ENCODE measurements at regions not wholly inside any gene's neighbourhood (a gene's known extent, or its start where the extent isn't known, plus 50 kb on each side); places are given as distances from the start of the nearest gene placed in this dataset.

DNA sequence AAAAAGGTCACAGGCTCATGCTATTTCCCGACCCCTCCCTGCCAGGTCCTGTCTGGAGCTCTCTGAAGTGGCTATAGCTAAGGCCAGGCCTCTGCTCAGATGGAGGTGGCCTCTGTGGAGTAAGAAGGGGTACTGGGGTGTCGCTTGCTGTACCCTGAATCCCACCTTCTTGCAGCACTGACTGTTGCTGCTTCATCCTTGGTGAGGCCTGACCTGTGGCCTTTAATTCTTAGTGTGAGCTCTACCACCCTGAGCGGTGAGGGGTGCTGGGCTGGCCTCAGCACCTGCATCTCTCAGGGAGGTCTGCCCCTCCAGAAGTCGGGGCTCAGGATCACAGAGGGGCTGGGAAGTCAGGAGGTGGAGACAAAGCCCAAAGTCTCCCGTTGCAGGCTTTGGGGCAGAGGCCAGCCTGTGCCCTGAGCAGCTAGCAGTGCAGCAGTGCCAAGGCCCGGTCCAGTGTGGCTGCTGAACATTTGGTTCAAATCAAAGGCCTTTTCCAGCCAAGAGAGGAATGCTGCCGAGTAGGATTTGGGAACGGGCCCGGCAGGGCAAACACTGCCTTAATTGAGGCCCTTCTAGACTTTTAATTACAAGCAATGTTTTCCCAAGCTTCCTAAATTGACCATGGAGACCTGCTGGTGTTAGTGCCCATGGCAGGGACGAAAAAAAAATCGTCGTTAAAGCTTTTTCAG is 133.5 kb upstream of the HAAO start:
- no peak for DNase-seq (ENCODE audit: low read depth, low spot score)
- H3K4me3 ChIP-seq (ENCODE audit: low read length) = no peak overlapping the region

DNA sequence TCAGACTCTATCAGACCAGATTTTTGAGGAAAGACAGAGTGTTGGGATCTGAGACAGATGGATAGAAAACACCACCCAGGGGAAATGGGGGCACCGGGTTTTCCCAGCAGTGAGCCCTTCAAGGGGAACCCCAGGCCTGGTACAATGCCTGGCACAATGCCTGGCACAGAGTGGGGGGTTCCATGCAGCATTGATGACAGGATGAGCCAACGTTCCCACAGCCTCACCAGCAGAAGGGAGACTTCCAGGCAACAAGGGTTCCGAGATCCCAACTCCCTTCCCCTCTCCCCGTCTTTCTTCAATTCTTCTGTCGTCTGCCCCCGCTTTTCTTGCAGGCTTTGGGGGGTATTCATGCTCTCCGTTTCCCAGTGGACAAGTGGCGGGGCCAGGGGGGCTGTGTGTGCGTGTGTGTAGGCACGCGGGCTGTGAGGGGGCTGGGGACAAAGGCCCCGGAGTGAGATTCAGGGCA is 132.1 kb upstream of the HAAO start:
- DNase-seq (ENCODE audit: low read depth, low spot score) = no peak
- H3K4me3 ChIP-seq (ENCODE audit: low read length) = no peak overlapping the region

DNA sequence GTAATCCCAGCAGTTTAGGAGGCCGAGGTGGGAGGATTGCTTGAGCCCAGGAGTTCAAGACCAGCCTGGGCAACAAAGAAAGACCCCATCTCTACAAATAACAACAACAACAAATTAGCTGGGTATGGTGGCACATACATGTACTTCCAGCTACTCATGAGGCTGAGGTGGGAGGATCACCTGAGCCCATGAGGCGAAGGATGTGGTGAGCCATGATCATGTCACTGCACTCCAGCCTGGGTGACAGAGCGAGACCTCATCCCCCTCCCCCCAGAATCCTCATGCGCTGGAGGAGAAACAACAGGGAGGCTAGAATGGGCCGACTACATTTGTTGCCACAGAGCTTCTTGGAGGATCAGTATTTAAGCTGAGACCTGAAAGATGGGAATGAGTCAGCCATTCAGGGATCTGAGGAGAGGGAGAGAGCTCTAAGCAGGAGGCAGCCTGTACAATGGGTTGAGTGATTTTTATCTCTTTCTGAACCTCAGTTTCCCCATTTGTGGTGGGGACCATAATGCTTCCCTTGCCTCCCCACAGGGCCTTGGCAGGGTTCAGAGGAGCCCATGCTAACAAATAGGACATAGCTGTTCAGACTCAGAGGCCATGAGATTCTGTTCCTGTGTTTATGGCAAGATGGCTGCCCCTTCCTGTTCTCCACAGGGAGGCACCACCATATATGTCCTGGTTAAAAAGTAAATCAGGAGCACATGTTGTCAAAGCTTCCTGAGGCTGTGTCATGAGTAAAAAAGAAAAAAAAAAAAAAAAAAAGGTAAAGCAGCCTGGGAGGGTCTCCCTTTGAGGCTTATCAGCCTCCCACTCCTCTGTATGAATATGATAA is 131.4 kb upstream of the HAAO start:
- no peak for DNase-seq (ENCODE audit: low read depth, low spot score)
- H3K4me3 ChIP-seq (ENCODE audit: low read length) = no peak overlapping the region

DNA sequence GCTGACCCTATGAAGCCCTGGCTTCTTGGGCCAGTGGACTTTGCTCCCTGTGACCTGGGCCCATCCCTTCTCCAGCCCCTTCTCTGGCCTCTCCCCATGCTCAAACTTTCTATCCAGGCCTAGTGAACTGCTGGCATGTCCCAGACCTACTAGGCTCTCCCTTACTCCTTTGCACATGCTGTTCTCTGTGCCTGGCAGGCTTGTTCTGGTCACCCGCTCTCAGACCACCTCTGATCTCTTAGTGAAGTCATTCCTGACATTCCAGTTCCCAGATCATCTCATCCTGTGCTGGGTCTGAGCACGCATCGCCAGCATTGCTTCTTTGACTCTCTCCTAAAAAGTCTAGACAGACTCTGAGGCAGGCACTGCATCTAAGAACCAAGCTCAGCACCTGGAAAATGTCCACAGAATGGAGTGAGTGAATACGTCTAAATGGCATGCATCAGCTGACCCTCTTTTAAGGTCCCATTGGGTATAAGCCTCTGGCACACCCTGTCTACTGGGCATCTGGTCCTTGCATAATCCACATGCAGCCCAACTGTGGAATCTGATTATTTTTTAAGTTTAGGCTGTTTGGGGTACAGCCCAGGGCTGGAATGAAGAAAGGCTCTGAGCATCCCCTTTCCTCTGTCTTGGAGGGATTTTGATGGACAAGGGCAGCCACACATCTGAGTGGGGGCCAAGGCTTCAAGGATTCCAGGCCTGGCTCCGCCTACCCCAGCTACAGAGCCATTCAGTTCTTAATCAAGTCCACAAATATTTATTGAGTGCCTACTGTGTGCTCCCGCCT is 130.6 kb upstream of the HAAO start:
- no peak overlapping the region for H3K4me3 ChIP-seq (ENCODE audit: low read length)
- DNase-seq (ENCODE audit: low read depth, low spot score) = no peak

DNA sequence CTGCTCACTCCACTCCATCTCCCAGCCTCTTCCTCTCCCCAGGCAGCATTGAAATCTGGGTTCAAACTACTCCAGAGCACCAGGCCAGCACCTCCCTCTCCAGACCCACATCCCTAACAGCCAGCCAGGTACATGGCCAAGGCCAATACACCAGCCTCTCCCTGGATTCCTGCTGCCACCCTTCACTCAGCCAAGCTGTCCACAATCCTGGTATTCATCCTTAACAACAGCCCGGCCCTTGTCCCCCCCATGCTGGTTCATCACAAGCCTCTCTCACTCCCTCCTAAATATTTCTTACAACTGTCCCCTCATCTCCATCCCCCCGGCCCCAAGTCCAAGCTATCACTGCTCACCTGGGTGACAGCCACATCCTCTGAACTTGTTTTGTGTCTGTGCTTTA is 129.9 kb upstream of the HAAO start:
- DNase-seq (ENCODE audit: low read depth, low spot score) = no peak
- no peak overlapping the region for H3K4me3 ChIP-seq (ENCODE audit: low read length)

DNA sequence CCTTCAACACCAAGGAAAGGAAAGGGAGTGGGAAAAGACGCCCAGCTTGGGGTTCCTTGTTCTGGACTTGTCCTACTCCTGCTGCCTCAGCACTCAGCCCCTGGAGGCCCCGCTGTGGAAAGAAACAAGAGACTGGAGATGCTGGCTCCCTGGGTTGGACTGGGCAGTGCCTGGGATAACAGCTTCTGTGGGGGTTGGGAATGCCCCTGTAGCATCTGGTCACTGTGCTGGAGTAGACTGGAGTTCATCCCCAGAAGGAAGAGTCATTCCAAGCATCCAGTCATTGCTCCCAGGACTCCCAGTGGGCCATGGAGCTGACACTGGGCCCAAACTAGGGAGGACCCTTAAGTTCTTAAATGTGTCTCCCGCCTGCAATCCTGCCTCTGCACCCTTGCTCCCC is 129.3 kb upstream of the HAAO start:
- DNase-seq (ENCODE audit: low read depth, low spot score) = no peak

DNA sequence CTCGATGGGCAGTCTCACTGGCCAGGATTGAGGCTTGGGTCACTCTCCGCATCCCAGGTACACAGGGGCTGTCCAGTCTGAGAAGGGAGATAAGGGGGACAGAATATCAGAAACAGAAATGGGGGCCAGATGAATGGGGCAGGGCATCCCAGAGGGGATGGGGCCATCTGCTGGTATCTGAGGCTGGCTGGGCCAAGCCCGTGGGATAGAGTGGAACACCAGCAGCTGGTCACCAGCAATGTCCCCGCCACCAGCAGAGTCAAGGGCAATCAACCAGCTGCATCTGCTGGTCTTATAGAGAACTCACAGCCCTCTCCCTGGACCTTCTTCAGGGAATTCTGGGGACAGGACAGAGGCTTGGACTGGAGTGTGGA is 128.8 kb upstream of the HAAO start:
- H3K4me3 ChIP-seq (ENCODE audit: low read length) = no peak overlapping the region
- DNase-seq (ENCODE audit: low read depth, low spot score) = no peak

More for the DNA sequence above, 129.3 kb upstream of the HAAO start:
- H3K4me3 ChIP-seq (ENCODE audit: low read length) = no peak overlapping the region

DNA sequence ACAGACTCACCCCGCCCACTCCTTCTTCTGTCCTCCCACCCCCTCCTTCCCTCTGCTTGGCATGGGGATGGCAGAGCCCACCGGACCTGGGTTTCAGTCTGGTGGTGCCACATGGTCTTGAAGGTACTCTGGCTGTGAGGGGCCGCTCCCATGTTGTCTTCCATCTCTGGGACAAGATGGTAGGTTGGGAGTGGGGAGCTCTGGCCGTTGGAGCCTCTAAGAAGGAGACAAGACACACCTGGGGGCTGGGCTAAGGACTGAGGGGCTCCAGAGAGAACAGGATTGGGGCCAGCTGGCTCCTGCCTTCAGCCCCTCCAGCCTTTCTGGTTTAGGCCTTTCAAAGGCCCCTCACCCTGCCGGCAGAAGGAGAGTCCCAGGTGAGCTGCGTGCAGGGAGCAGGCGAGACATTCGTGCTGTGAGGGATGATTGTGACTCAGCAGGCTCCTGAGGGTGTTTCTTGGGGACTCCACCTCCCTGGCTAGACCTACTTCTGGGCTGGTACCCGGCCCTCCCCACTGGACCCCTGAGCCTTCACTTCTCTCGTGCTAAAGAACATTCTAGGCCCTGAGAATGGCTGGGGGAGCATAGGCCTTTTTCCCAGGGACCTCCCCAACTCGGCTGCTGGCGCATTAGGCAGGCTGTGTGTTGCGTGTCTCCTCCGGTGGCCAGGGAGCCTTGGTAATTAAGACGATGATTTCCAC is 128.2 kb upstream of the HAAO start:
- DNase-seq (ENCODE audit: low read depth, low spot score) = no peak
- no peak overlapping the region for H3K4me3 ChIP-seq (ENCODE audit: low read length)

DNA sequence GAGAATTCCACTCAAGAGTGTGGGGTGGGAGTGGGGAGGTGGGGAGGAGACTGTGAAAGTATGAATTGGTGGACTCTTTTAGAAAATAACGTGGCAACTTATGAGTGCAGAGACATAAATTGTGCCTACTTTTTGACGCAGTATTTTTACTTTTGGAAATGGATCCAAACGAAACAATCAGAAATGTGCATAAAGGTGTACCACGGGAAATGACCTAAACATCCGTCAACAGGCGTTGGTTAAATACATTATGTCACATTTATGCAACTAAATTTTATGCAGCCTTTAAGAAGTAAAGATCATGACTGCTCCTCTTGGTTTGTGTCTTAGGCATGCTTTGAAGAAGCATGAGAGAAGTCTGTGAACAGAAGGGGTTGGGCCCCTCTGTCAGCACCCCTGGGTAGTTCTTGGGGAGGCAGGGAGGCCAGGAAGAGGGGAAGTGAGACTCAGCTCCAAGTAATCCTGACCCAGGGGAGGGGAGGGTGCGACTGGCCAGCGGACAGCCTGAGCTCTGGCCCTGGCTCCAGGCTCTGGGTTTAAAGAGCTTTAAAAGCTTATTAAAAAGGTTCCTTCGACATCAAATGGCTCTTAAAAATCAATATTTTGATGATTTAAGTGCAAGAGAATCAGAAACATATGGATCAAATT is 126.4 kb upstream of the HAAO start:
- no peak overlapping the region for H3K4me3 ChIP-seq (ENCODE audit: low read length)
- no peak for DNase-seq (ENCODE audit: low read depth, low spot score)

DNA sequence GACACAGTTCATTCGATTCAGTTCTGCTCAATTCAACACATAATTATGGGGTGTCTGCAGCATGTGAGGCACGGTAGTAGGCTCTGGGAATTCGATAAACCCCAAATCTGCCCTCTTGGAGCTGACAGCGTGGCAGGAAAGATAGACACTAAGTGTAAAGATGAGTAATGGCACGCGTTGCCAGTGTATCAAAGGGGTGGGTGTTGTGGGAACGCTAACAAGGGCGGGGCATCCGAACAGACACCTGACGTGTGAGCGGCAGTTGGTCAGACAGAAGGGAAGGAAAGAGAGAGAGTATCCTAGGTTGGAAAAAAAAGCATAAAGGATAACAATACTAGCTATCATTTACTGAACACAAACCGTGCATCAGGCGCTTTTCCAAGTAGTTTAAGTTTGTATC is 125.7 kb upstream of the HAAO start:
- DNase-seq (ENCODE audit: low read depth, low spot score) = no peak

DNA sequence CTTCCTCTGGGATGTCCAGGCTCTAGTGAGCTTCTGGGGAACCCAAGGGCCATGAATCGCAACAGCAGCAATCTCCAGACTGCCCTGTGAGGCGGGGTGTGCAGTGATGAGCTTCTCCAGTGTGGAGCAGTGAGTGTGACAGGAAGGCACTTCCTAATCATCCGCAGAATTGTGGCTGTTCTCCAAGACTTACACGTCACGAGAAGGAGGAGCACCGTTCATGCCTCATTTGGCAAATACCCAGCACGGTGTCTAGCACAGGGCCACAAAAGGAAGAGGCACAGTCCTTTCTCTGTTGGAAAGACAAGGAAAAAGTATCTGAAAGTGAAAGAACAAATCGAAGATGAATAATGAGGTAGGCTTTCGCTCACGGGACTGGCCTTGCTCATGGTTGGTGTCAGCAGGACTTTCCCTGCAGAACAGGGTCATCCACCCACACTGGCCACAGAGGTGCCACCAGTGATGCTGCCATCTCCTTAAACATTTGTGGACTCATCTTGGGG is 125.1 kb upstream of the HAAO start:
- DNase-seq (ENCODE audit: low read depth, low spot score) = no peak
- no peak overlapping the region for H3K4me3 ChIP-seq (ENCODE audit: low read length)

More for the DNA sequence above, 125.7 kb upstream of the HAAO start:
- H3K4me3 ChIP-seq (ENCODE audit: low read length) = no peak overlapping the region

DNA sequence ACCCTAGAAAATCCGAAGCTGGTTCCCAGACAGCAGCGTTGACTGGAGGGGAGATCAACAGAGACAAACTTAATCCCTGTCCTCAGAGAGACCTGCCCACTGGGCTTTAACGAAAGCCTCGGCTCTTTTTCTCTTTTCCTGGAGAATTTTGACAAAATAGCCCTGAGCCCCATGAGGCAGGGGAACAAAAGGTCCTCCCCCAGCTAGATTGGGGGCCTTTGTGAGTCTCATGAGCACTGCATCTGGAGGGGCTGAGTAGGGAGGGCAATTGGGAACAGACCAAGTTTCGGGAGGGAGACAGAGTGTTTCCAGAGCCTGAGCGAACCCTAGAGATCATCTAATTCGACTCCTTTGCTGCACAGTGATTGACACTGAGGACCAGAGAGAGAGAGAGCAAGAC is 123.9 kb upstream of the HAAO start:
- DNase-seq (ENCODE audit: low read depth, low spot score) = no peak
- H3K4me3 ChIP-seq (ENCODE audit: low read length) = no peak overlapping the region

DNA sequence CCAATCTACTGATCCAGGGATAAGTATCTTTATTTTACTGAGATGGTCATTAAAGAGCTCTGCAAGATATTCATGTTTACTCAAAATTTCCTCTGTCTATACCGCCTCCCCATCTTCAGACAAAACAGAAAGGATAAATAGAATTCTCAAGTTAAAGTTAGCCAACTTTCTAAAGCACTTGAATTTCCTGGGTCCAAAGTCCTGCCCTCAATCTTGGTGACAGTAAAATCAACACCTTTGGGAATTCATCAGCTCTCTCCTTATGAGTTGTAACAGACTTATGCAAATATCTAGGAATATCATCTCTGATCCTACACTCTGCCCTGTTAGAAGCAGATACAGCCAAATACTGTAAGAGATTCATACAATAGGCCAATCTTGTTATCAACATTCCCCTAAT is 122.5 kb upstream of the HAAO start:
- no peak overlapping the region for H3K4me3 ChIP-seq (ENCODE audit: low read length)
- no peak for DNase-seq (ENCODE audit: low read depth, low spot score)

DNA sequence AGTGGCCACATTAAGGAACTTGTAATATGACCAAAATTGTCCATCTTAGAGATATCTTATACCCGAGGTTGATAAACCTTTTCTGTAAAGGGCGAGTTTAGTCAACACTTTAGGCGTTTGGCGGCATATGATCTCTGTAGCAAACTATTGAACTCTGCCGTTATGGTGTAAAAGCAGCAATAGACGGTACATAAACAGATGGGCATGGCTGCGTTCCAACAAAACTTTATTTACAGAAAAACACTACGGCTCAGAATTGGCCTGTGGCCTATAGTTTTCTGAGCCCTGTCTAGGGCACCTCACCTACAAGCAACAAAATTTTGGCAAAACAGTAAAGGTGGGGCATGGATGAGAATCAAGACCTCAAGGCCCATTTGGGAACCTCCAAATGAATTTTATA is 121.9 kb upstream of the HAAO start:
- DNase-seq (ENCODE audit: low read depth, low spot score) = no peak
- H3K4me3 ChIP-seq (ENCODE audit: low read length) = no peak overlapping the region

DNA sequence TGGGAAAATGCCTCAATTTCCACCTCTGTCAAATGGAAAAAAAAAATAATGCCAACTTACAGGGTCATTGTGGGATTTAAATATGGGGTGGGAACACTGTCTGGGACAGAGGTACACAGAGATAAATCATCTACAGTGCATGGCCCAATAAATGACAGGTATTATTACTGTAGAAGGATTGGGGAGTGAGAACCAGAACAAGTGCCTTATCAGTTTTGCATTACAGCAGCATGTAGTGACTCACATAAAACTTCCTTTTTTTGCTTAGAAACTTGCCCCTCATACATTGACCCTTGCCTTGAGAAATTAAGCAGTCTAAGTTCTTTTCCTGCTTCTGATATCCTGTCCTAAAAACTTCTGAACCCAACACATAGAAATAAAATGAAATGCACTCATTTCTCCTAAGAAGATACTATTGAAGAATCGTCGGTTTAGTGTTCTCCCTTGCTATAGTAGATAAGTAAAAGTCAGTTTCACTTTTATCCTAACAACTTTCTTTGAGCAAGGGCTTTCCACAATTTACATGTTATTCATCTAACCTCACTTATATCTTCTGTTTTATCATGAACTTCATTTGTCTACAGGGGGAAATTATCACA is 121.0 kb upstream of the HAAO start:
- DNase-seq (ENCODE audit: low read depth, low spot score) = no peak
- H3K4me3 ChIP-seq (ENCODE audit: low read length) = no peak overlapping the region

DNA sequence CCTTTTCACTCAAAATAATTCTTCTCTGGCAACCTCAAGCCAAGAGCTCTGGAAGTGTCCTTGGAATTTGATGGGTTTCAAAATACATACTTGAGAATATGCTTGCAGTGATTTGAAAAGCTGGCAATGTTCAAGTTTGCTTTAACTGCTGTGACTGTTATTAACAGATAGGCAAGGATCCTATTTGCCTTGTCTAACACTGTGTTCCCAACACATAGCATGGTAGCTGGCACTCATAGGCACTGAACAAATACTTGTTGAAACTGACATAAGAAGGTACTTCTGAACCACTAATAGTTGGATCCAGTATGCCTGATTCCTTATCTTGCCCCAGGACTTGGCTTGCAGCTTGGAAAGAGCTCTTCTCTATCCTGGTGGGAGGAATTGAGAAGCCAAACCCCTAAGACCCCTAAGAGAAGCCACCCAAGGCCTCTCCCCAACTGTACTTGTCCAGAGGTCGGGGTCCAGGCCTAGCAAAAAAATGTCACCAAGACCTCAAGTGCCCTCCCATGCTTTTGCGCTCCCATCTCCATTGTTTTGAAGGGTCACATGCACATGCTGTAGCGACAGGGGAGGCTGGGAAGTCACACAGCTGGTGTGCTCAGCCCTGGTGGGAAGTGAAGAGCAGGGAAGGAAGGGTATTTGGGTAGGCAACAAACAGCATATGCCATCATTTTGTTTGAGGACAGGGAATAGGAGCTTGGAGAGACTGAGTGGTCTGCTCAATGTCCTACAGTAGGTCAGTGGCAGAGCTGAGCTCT is 118.4 kb upstream of the HAAO start:
- no peak overlapping the region for H3K4me3 ChIP-seq (ENCODE audit: low read length)
- DNase-seq (ENCODE audit: low read depth, low spot score) = no peak

DNA sequence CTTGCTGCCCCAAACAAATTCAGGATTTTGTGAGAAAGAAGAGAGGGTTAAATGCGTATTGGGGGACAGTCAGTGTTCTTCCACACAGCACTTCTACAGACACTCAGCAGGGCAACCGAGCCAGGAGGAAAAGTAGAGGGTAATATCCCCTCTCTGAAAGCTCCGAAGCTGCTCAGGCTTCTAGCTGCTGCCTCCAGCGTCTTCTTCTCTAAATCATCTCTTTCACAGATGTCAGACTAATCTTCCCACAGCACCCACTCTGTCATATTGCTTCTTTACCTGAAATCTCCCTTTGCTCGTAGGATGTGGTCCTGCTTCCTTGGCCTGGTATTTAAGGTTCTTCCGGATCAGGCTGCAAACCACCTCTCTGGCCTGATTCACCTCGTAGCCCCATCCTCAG is 117.6 kb upstream of the HAAO start:
- H3K4me3 ChIP-seq (ENCODE audit: low read length) = no peak overlapping the region
- no peak for DNase-seq (ENCODE audit: low read depth, low spot score)
